OCI-M2 (cell line): ENCODE measurements at regions not wholly inside any gene's neighbourhood (a gene's known extent, or its start where the extent isn't known, plus 50 kb on each side); places are given as distances from the start of the nearest gene placed in this dataset.
"Not testable (repeated sequence)": the region's sequence is repeated elsewhere in the genome, so short reads cannot be mapped to it uniquely, and the experiment has no call there.

Source experiments
- DNase-seq: peaks from one replicate; lab custom pipeline; 2025; ENCODE audit not compliant: unreplicated experiment; lab: John Stamatoyannopoulos, UW

- no peak for DNase-seq
Observed at GRCh38 chr11:103727262-103727661, 309.2 kb upstream of the DDI1 start.

GRCh38 chr11:103729617-103730016 is 306.8 kb upstream of the DDI1 start:
- DNase-seq: no peak

- DNase-seq: no peak
Observed at GRCh38 chr11:103730131-103730940, 306.1 kb upstream of the DDI1 start.

GRCh38 chr11:103731670-103732069 is 304.8 kb upstream of the DDI1 start:
- no peak for DNase-seq

GRCh38 chr11:103733889-103734288 is 302.6 kb upstream of the DDI1 start:
- DNase-seq: no peak

- DNase-seq: no peak
Observed at GRCh38 chr11:103735497-103736032, 300.9 kb upstream of the DDI1 start.

GRCh38 chr11:103736315-103737036 is 300.0 kb upstream of the DDI1 start:
- DNase-seq: no peak

- DNase-seq: no peak
Observed at GRCh38 chr11:103737037-103737622, 299.3 kb upstream of the DDI1 start.

GRCh38 chr11:103737747-103738146 is 298.7 kb upstream of the DDI1 start:
- DNase-seq: no peak

GRCh38 chr11:103739074-103739796 is 297.2 kb upstream of the DDI1 start:
- not testable (repeated sequence) for DNase-seq

GRCh38 chr11:103744496-103745153 is 291.8 kb upstream of the DDI1 start:
- no peak for DNase-seq

GRCh38 chr11:103749158-103749557 is 287.3 kb upstream of the DDI1 start:
- DNase-seq: no peak

GRCh38 chr11:103768816-103769215 is 267.6 kb upstream of the DDI1 start:
- DNase-seq: no peak

GRCh38 chr11:103773059-103773458 is 263.4 kb upstream of the DDI1 start:
- DNase-seq: no peak

- no peak for DNase-seq
Observed at GRCh38 chr11:103773537-103773936, 262.9 kb upstream of the DDI1 start.

- DNase-seq: no peak
Observed at GRCh38 chr11:103779054-103779453, 257.4 kb upstream of the DDI1 start.

GRCh38 chr11:103789952-103790351 is 246.5 kb upstream of the DDI1 start:
- DNase-seq: no peak

- no peak for DNase-seq
Observed at GRCh38 chr11:103792981-103793468, 243.4 kb upstream of the DDI1 start.

GRCh38 chr11:103794262-103794661 is 242.2 kb upstream of the DDI1 start:
- DNase-seq: no peak

- DNase-seq: no peak
Observed at GRCh38 chr11:103798026-103798425, 238.4 kb upstream of the DDI1 start.
